Non-pigmented ciliary epithelial cell (primary cell): ENCODE measurements at regions not wholly inside any gene's neighbourhood (a gene's known extent, or its start where the extent isn't known, plus 50 kb on each side); places are given as distances from the start of the nearest gene placed in this dataset.

Experiments used
- DNase-seq: peaks from one replicate; pipeline ENCODE4 v3.0.0-alpha.2; 2010; ENCODE audit warnings: low read depth

GRCh38 chr10:128898133-128898915 lies 568.7 kb upstream of the MGMT start:
- DNase-seq: no peak

- DNase-seq: no peak
These were observed 568.2 kb upstream of the MGMT start for GRCh38 chr10:128898916-128899195.

GRCh38 chr10:128900456-128900855 lies 566.6 kb upstream of the MGMT start:
- DNase-seq: no peak

GRCh38 chr10:128901236-128901635 lies 565.8 kb upstream of the MGMT start:
- no peak for DNase-seq

- no peak for DNase-seq
These were observed 564.9 kb upstream of the MGMT start for GRCh38 chr10:128902031-128902710.

- DNase-seq: no peak
These were observed 559.7 kb upstream of the MGMT start for GRCh38 chr10:128907155-128907941.

- DNase-seq: no peak
These were observed 558.9 kb upstream of the MGMT start for GRCh38 chr10:128908099-128908498.

- DNase-seq: no peak
These were observed 558.5 kb upstream of the MGMT start for GRCh38 chr10:128908499-128908898.

- no peak for DNase-seq
These were observed 554.3 kb upstream of the MGMT start for GRCh38 chr10:128912568-128913311.

- no peak for DNase-seq
These were observed 552.4 kb upstream of the MGMT start for GRCh38 chr10:128914681-128915080.

- no peak for DNase-seq
These were observed 551.4 kb upstream of the MGMT start for GRCh38 chr10:128915630-128916029.

- DNase-seq: no peak
These were observed 550.7 kb upstream of the MGMT start for GRCh38 chr10:128916383-128916782.

- DNase-seq: no peak
These were observed 545.5 kb upstream of the MGMT start for GRCh38 chr10:128921389-128922022.

- no peak for DNase-seq
These were observed 544.9 kb upstream of the MGMT start for GRCh38 chr10:128922172-128922571.

GRCh38 chr10:128922619-128923196 lies 544.3 kb upstream of the MGMT start:
- DNase-seq: no peak

- DNase-seq: no peak
These were observed 542.1 kb upstream of the MGMT start for GRCh38 chr10:128924918-128925317.

- no peak for DNase-seq
These were observed 540.3 kb upstream of the MGMT start for GRCh38 chr10:128926711-128927110.

- no peak for DNase-seq
These were observed 539.4 kb upstream of the MGMT start for GRCh38 chr10:128927497-128928161.

- DNase-seq: no peak
These were observed 538.7 kb upstream of the MGMT start for GRCh38 chr10:128928231-128928836.

- DNase-seq: no peak
These were observed 537.9 kb upstream of the MGMT start for GRCh38 chr10:128929131-128929530.

GRCh38 chr10:128929767-128930166 lies 537.3 kb upstream of the MGMT start:
- no peak for DNase-seq
